Breast epithelium (tissue), 3 donors: ENCODE measurements at regions not wholly inside any gene's neighbourhood (a gene's known extent, or its start where the extent isn't known, plus 50 kb on each side); places are given as distances from the start of the nearest gene placed in this dataset.

Source experiments
- CTCF ChIP-seq, 3 donors: fragments of 450-650 bp; IDR thresholded peaks; one replicate each; pipeline ENCODE4 v1.5.1; 2016 to 2017; ENCODE audit warnings: antibody characterized with exemption in 3 of 3, mild to moderate bottlenecking in 3 of 3, moderate library complexity in 3 of 3
- POLR2A ChIP-seq: fragments of 450-650 bp; IDR thresholded peaks from one replicate; pipeline ENCODE4 v1.6.1; 2016; ENCODE audit warnings: antibody characterized with exemption, mild to moderate bottlenecking, moderate library complexity
- POLR2AphosphoS5 ChIP-seq, 3 donors: sonication (generic); formaldehyde crosslinking; IDR thresholded peaks; one replicate each; pipeline ENCODE4 v1.6.1; 2017; ENCODE audit warnings: antibody characterized with exemption in 3 of 3

- TF ChIP-seq POLR2A (no peak), CTCF (IDR thresholded peaks at IDR 0.05) (no peak), POLR2AphosphoS5 (IDR thresholded peaks at IDR 0.05) (no peak)
Observed at GRCh38 chr2:236795169-236795860, 225.7 kb downstream of the ACKR3 start.
